ENCODE measurements at regions not wholly inside any gene's neighbourhood (a gene's known extent, or its start where the extent isn't known, plus 50 kb on each side); places are given as distances from the start of the nearest gene placed in this dataset.

DNA sequence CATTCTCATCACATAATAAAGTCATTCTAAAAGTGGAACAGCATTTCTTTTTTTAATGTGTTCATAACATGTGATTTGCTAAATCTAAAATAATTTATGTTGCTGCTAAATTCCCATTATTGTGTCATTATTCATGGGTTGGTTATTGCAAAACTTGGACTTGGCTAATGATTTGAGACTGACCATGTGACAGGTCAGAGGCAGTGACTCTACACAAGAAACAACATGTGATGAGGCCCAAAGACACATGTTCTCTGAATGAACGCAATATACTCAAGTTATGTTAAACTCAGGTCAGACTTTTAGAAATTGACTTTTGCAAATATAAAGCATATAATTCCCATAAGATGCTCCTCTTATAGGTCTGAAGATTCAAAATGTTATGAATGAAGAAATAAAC lies 566.1 kb downstream of the TBL1XR1 start:
- dilution Hi-C loops (cut with MboI; ENCODE audit: extremely low pct_ligation_motif_present, low sequenced_read_pairs) = no loop called here
- no peak for FAIRE-seq
- no peaks in the 10 kb centered on the region for H3K27me3 ChIP-seq (ENCODE audit: control insufficient read depth, extremely low read depth, insufficient read depth, low read length)

GRCh38 chr3:176628101-176628639 lies 569.1 kb downstream of the TBL1XR1 start:
- no peaks in the 10 kb centered on the region for H3K79me2 ChIP-seq (ENCODE audit: control insufficient read depth, insufficient read depth, low read length)
- H3K4me1 ChIP-seq (ENCODE audit: control insufficient read depth, extremely low read depth, insufficient read depth, low read length) = no peaks in the 10 kb centered on the region
- no peaks in the 10 kb centered on the region for H3K36me3 ChIP-seq (ENCODE audit: control insufficient read depth in 2 of 2, extremely low read depth in 1 of 2, insufficient read depth in 2 of 2, low read length in 2 of 2)
- dilution Hi-C loops (cut with MboI; ENCODE audit: extremely low pct_ligation_motif_present, low sequenced_read_pairs) = no loop called here
- no peak for DNase-seq (ENCODE audit: low read depth, low spot score)
- FAIRE-seq = no peak
- TF ChIP-seq, protein P1, sequence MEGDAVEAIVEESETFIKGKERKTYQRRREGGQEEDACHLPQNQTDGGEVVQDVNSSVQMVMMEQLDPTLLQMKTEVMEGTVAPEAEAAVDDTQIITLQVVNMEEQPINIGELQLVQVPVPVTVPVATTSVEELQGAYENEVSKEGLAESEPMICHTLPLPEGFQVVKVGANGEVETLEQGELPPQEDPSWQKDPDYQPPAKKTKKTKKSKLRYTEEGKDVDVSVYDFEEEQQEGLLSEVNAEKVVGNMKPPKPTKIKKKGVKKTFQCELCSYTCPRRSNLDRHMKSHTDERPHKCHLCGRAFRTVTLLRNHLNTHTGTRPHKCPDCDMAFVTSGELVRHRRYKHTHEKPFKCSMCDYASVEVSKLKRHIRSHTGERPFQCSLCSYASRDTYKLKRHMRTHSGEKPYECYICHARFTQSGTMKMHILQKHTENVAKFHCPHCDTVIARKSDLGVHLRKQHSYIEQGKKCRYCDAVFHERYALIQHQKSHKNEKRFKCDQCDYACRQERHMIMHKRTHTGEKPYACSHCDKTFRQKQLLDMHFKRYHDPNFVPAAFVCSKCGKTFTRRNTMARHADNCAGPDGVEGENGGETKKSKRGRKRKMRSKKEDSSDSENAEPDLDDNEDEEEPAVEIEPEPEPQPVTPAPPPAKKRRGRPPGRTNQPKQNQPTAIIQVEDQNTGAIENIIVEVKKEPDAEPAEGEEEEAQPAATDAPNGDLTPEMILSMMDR (optimal IDR thresholded peaks at IDR 0.05 in 1 of 3, IDR thresholded peaks at IDR 0.05 in 1 of 3, conservative IDR thresholded peaks at IDR 0.05 in 1 of 3; ENCODE audit: extremely low read depth in 1 of 3, insufficient read depth in 2 of 3, low read length in 3 of 3) = no peak
- no peak for TF ChIP-seq EZH2 (IDR thresholded peaks at IDR 0.05; ENCODE audit: low read length)
- no peak overlapping the region for H3K4me3 ChIP-seq (ENCODE audit: control insufficient read depth in 2 of 3, extremely low read depth in 1 of 3, insufficient read depth in 2 of 3, low read depth in 1 of 3, low read length in 3 of 3)
- H3K9me3 ChIP-seq (ENCODE audit: control insufficient read depth, low read depth, low read length) = no peaks in the 10 kb centered on the region
- H3K9ac ChIP-seq (ENCODE audit: control insufficient read depth, extremely low read depth, insufficient read depth, low read length) = no peak overlapping the region
- no peaks in the 10 kb centered on the region for H4K20me1 ChIP-seq (ENCODE audit: control insufficient read depth, extremely low read depth, insufficient read depth, low read length)
- no peak overlapping the region for H3K4me2 ChIP-seq (ENCODE audit: control insufficient read depth, extremely low read depth, insufficient read depth, low read depth, low read length)
- H3K27me3 ChIP-seq (ENCODE audit: control insufficient read depth, extremely low read depth, insufficient read depth, low read length) = no peaks in the 10 kb centered on the region
- H3K27ac ChIP-seq (ENCODE audit: control insufficient read depth, insufficient read depth, low read length) = no peak overlapping the region
- no peak overlapping the region for H2AFZ ChIP-seq (ENCODE audit: control insufficient read depth, low read length)
- H3K9me1 ChIP-seq (ENCODE audit: control insufficient read depth, extremely low read depth, insufficient read depth, low read length) = no peaks in the 10 kb centered on the region

More for the DNA sequence above, 566.1 kb downstream of the TBL1XR1 start:
- DNase-seq (ENCODE audit: low read depth, low spot score) = no peak
- H2AFZ ChIP-seq (ENCODE audit: control insufficient read depth, low read length) = no peak overlapping the region
- no peaks in the 10 kb centered on the region for H3K4me1 ChIP-seq (ENCODE audit: control insufficient read depth, extremely low read depth, insufficient read depth, low read length)
- H3K79me2 ChIP-seq (ENCODE audit: control insufficient read depth, insufficient read depth, low read length) = no peaks in the 10 kb centered on the region
- H3K9me3 ChIP-seq (ENCODE audit: control insufficient read depth, low read depth, low read length) = no peaks in the 10 kb centered on the region
- H3K9me1 ChIP-seq (ENCODE audit: control insufficient read depth, extremely low read depth, insufficient read depth, low read length) = no peaks in the 10 kb centered on the region
- no peaks in the 10 kb centered on the region for H4K20me1 ChIP-seq (ENCODE audit: control insufficient read depth, extremely low read depth, insufficient read depth, low read length)
- H3K27ac ChIP-seq (ENCODE audit: control insufficient read depth, insufficient read depth, low read length) = no peak overlapping the region
- no peak overlapping the region for H3K4me3 ChIP-seq (ENCODE audit: control insufficient read depth in 2 of 3, extremely low read depth in 1 of 3, insufficient read depth in 2 of 3, low read depth in 1 of 3, low read length in 3 of 3)
- no peaks in the 10 kb centered on the region for H3K36me3 ChIP-seq (ENCODE audit: control insufficient read depth in 2 of 2, extremely low read depth in 1 of 2, insufficient read depth in 2 of 2, low read length in 2 of 2)
- TF ChIP-seq, protein P1 (optimal IDR thresholded peaks at IDR 0.05 in 1 of 3, IDR thresholded peaks at IDR 0.05 in 1 of 3, conservative IDR thresholded peaks at IDR 0.05 in 1 of 3; ENCODE audit: extremely low read depth in 1 of 3, insufficient read depth in 2 of 3, low read length in 3 of 3) = no peak
- TF ChIP-seq EZH2 (IDR thresholded peaks at IDR 0.05; ENCODE audit: low read length) = no peak
- no peak overlapping the region for H3K4me2 ChIP-seq (ENCODE audit: control insufficient read depth, extremely low read depth, insufficient read depth, low read depth, low read length)
- H3K9ac ChIP-seq (ENCODE audit: control insufficient read depth, extremely low read depth, insufficient read depth, low read length) = no peak overlapping the region
